IMR-90 (cell line): ENCODE measurements at regions not wholly inside any gene's neighbourhood (a gene's known extent, or its start where the extent isn't known, plus 50 kb on each side); places are given as distances from the start of the nearest gene placed in this dataset.

ENCODE experiments used
- ATAC-seq: fragments of 200-7000 bp; cut with Tn5 transposase; 2 replicates; pipeline ENCODE4 v1.9.1; 2020; ENCODE audit warnings: low read depth, mild to moderate bottlenecking, moderate library complexity
- BruUV-seq: library from RNA; stranded (reverse); fragments of 400-500 nt; replicated peaks from 2 replicates; lab custom pipeline; 2021; lab: Mats Ljungman, UMichigan
- CTCF ChIA-PET: fragments of 300-600 bp; formaldehyde crosslinking; extraction: SDS; loops from one replicate; lab custom pipeline; 2021; ENCODE audit warnings: antibody characterized with exemption; lab: Yijun Ruan, JAX
- POLR2A ChIA-PET: fragments of 300-600 bp; sonication (Branson Sonifier 250); formaldehyde crosslinking; loops from one replicate; lab custom pipeline; 2022; ENCODE audit warnings: antibody characterized with exemption; ENCODE audit not compliant: unreplicated experiment; lab: Charles Lee
- DNase-seq: peaks from one replicate; pipeline ENCODE4 v3.0.0; 2013
- H2AFZ ChIP-seq: replicated peaks from 2 replicates; pipeline ENCODE3; 2013; ENCODE audit warnings: low read length, mild to moderate bottlenecking; ENCODE audit not compliant: poor library complexity
- H2AK5ac ChIP-seq: 2 replicates; pipeline ENCODE4 v1.6.1; 2013; ENCODE audit warnings: low read depth, low read length, inconsistent platforms
- H2AK9ac ChIP-seq: replicated peaks from 2 replicates; pipeline ENCODE3; 2013; ENCODE audit warnings: mild to moderate bottlenecking, low read depth, low read length, moderate library complexity; ENCODE audit not compliant: poor library complexity
- H2BK120ac ChIP-seq: 2 replicates; pipeline ENCODE4 v1.6.1; 2013; ENCODE audit warnings: low read depth, low read length, inconsistent platforms
- H2BK15ac ChIP-seq: 3 replicates; pipeline ENCODE4 v1.6.1; 2013; ENCODE audit warnings: low read depth, low read length, inconsistent platforms
- H2BK20ac ChIP-seq: 2 replicates; pipeline ENCODE4 v1.6.1; 2013; ENCODE audit warnings: low read depth, mild to moderate bottlenecking, inconsistent platforms, low read length, moderate library complexity
- H2BK5ac ChIP-seq: 2 replicates; pipeline ENCODE4 v1.6.1; 2013; ENCODE audit warnings: mild to moderate bottlenecking, low read depth, low read length, inconsistent platforms; ENCODE audit not compliant: poor library complexity, severe bottlenecking
- H3K14ac ChIP-seq: replicated peaks from 2 replicates; pipeline ENCODE4 v1.6.1; 2013; ENCODE audit warnings: low read depth, low read length, inconsistent platforms
- H3K18ac ChIP-seq: 2 replicates; pipeline ENCODE4 v1.6.1; 2013; ENCODE audit warnings: low read depth, low read length, control low read depth
- H3K23ac ChIP-seq: 2 replicates; pipeline ENCODE4 v1.6.1; 2013; ENCODE audit warnings: low read depth, low read length, inconsistent platforms
- H3K27ac ChIP-seq: 2 replicates; pipeline ENCODE4 v1.5.1; 2013; ENCODE audit warnings: mild to moderate bottlenecking, control low read depth, low read length; ENCODE audit not compliant: insufficient read depth
- H3K27me3 ChIP-seq: 2 replicates; pipeline ENCODE4 v1.6.1; 2013; ENCODE audit warnings: low read length; ENCODE audit not compliant: control insufficient read depth, insufficient read depth
- H3K36me3 ChIP-seq: 2 replicates; pipeline ENCODE4 v1.6.1; 2013; ENCODE audit warnings: low read length, mixed read lengths; ENCODE audit not compliant: control insufficient read depth, insufficient read depth
- H3K4ac ChIP-seq: 2 replicates; pipeline ENCODE4 v1.6.1; 2013; ENCODE audit warnings: low read depth, low read length, inconsistent platforms
- H3K4me1 ChIP-seq: 2 replicates; pipeline ENCODE4 v1.6.1; 2013; ENCODE audit warnings: low read length, mixed read lengths; ENCODE audit not compliant: control insufficient read depth, insufficient read depth
- H3K4me2 ChIP-seq: 2 replicates; pipeline ENCODE4 v1.6.1; 2013; ENCODE audit warnings: low read depth, mild to moderate bottlenecking, control low read depth, low read length, moderate library complexity
- H3K4me3 ChIP-seq: 2 replicates; pipeline ENCODE4 v1.5.1; 2013; ENCODE audit warnings: low read depth, mild to moderate bottlenecking, control low read depth, low read length, moderate library complexity; ENCODE audit not compliant: insufficient read depth
- H3K56ac ChIP-seq: 2 replicates; pipeline ENCODE4 v1.6.1; 2013; ENCODE audit warnings: low read length, inconsistent platforms; ENCODE audit not compliant: insufficient read depth; ENCODE audit errors: extremely low read depth
- H3K79me1 ChIP-seq, 2 experiments: 2 replicates each; pipeline ENCODE4 v1.6.1; 2013; ENCODE audit warnings: low read length in 2 of 2, inconsistent platforms in 1 of 2, low read depth in 1 of 2
- H3K9ac ChIP-seq: 2 replicates; pipeline ENCODE4 v1.6.1; 2013; ENCODE audit warnings: low read depth, low read length, control low read depth
- H3K9me1 ChIP-seq: 2 replicates; pipeline ENCODE4 v1.6.1; 2013; ENCODE audit warnings: low read length, inconsistent platforms; ENCODE audit not compliant: insufficient read depth
- H3K9me3 ChIP-seq: 2 replicates; pipeline ENCODE4 v1.6.1; 2013; ENCODE audit warnings: low read length; ENCODE audit not compliant: control insufficient read depth, insufficient read depth
- H4K20me1 ChIP-seq: 2 replicates; pipeline ENCODE4 v1.6.1; 2013; ENCODE audit warnings: low read length, inconsistent platforms; ENCODE audit not compliant: insufficient read depth
- H4K5ac ChIP-seq: 2 replicates; pipeline ENCODE4 v1.6.1; 2013; ENCODE audit warnings: mild to moderate bottlenecking, low read depth, low read length, control low read depth
- H4K8ac ChIP-seq, 2 experiments: 2 replicates each; pipeline ENCODE4 v1.6.1; 2013; ENCODE audit warnings: low read depth in 2 of 2, low read length in 2 of 2, control low read depth in 1 of 2, inconsistent platforms in 1 of 2
- H4K91ac ChIP-seq: 2 replicates; pipeline ENCODE4 v1.6.1; 2013; ENCODE audit warnings: low read depth, low read length, inconsistent platforms; ENCODE audit not compliant: insufficient read depth
- BHLHE40 ChIP-seq: fragments of 150-350 bp; IDR thresholded peaks from 2 replicates; pipeline ENCODE4 v1.6.1; 2016; ENCODE audit warnings: mild to moderate bottlenecking, low read depth, low read length
- CEBPB ChIP-seq: IDR thresholded peaks from 2 replicates; pipeline ENCODE4 v1.6.1; 2012; ENCODE audit warnings: low read depth, low read length, improper control_type of control experiment
- CHD1 ChIP-seq: IDR thresholded peaks from 2 replicates; pipeline ENCODE4 v1.6.1; 2012; ENCODE audit warnings: low read depth, low read length, improper control_type of control experiment
- CTCF ChIP-seq: conservative IDR thresholded peaks from 2 replicates; pipeline ENCODE4 v1.5.1; 2012; ENCODE audit warnings: mild to moderate bottlenecking, low read depth, low read length, improper control_type of control experiment
- ELK1 ChIP-seq: fragments of 150-350 bp; IDR thresholded peaks from 2 replicates; pipeline ENCODE4 v1.6.1; 2016; ENCODE audit warnings: low read depth, mild to moderate bottlenecking, low read length, moderate library complexity, borderline replicate concordance
- FOS ChIP-seq: fragments of 150-350 bp; IDR thresholded peaks from 2 replicates; pipeline ENCODE4 v1.6.1; 2016; ENCODE audit warnings: low read depth, low read length
- MAFK ChIP-seq: IDR thresholded peaks from 2 replicates; pipeline ENCODE4 v1.6.1; 2012; ENCODE audit warnings: low read depth, low read length, improper control_type of control experiment
- MAZ ChIP-seq: IDR thresholded peaks from 2 replicates; pipeline ENCODE4 v1.6.1; 2012; ENCODE audit warnings: low read depth, mild to moderate bottlenecking, low read length, improper control_type of control experiment, moderate library complexity, borderline replicate concordance
- MXI1 ChIP-seq: IDR thresholded peaks from 2 replicates; pipeline ENCODE4 v1.6.1; 2012; ENCODE audit warnings: low read depth, mild to moderate bottlenecking, low read length, moderate library complexity, borderline replicate concordance
- NFE2L2 ChIP-seq: fragments of 150-350 bp; IDR thresholded peaks from 2 replicates; pipeline ENCODE4 v1.6.1; 2016; ENCODE audit warnings: low read depth, mild to moderate bottlenecking, low read length
- POLR2A ChIP-seq: IDR thresholded peaks from 2 replicates; pipeline ENCODE4 v1.6.1; 2012; ENCODE audit warnings: mild to moderate bottlenecking, low read depth, low read length
- RAD21 ChIP-seq: IDR thresholded peaks from 2 replicates; pipeline ENCODE4 v1.6.1; 2012; ENCODE audit warnings: low read length, improper control_type of control experiment
- RCOR1 ChIP-seq: IDR thresholded peaks from 2 replicates; pipeline ENCODE4 v1.6.1; 2012; ENCODE audit warnings: mild to moderate bottlenecking, low read length, improper control_type of control experiment; ENCODE audit not compliant: insufficient replicate concordance
- RFX5 ChIP-seq: IDR thresholded peaks from 2 replicates; pipeline ENCODE4 v1.8.0; 2012; ENCODE audit warnings: low read depth, mild to moderate bottlenecking, low read length, moderate library complexity
- SMC3 ChIP-seq: fragments of 150-350 bp; IDR thresholded peaks from 2 replicates; pipeline ENCODE4 v1.6.1; 2016; ENCODE audit warnings: low read depth, mild to moderate bottlenecking, antibody characterized with exemption, low read length, moderate library complexity
- WGBS, 2 experiments: methylation state at CpG; one replicate each; pipeline versions ENCODE4 v1.1.5 to v1.1.7; 2013; ENCODE audit warnings: missing lambda C conversion rate in 2 of 2; ENCODE audit not compliant: insufficient read length in 1 of 2; ENCODE audit errors: extremely low coverage in 2 of 2; 5-methylcytosine and 5-hydroxymethylcytosine counted together
- dilution Hi-C: fragments of 300-500 bp; cut with HindIII; formaldehyde crosslinking; loops from one replicate; pipeline ENCODE4 v1.14.3; 2018; ENCODE audit warnings: low sequenced_read_pairs; ENCODE audit not compliant: unreplicated experiment
- in situ Hi-C: fragments of 300-500 bp; cut with MboI; formaldehyde crosslinking; loops from 3 replicates; pipeline ENCODE4 v1.14.3; 2019; ENCODE audit warnings: low sequenced_read_pairs, inconsistent platforms, mixed read lengths
- intact Hi-C: fragments of 100-400 bp; cut with micrococcal nuclease; formaldehyde crosslinking; loops from 2 replicates; pipeline ENCODE4 v1.10.0; 2022
- TF ChIP-seq, protein P1 (sequence below): fragments of 150-350 bp; IDR thresholded peaks from 2 replicates; pipeline ENCODE4 v1.6.1; 2017; ENCODE audit warnings: mild to moderate bottlenecking, antibody characterized with exemption, low read length, low read depth

GRCh38 chr21:16169779-16170178 lies 440.0 kb downstream of the USP25 start:
- H3K4ac ChIP-seq, result no peak overlapping the region
- H4K20me1 ChIP-seq, result no peaks in the 10 kb centered on the region
- H4K5ac ChIP-seq, result no peak overlapping the region
- no peak overlapping the region for H3K9ac ChIP-seq
- H3K18ac ChIP-seq, result no peak overlapping the region
- no peak overlapping the region for H3K23ac ChIP-seq
- H3K9me3 ChIP-seq, result no peaks in the 10 kb centered on the region
- no peak overlapping the region for H2AK5ac ChIP-seq
- CTCF ChIA-PET, result no interaction called here
- H3K14ac ChIP-seq, result no peak overlapping the region
- no peak overlapping the region for H4K8ac ChIP-seq
- H2BK20ac ChIP-seq, result no peak overlapping the region
- no peak overlapping the region for H3K4me2 ChIP-seq
- H2AK9ac ChIP-seq, result no peak overlapping the region
- no peaks in the 10 kb centered on the region for H3K79me1 ChIP-seq
- H2BK120ac ChIP-seq, result no peak overlapping the region
- dilution Hi-C loops, result no loop called here
- in situ Hi-C loops, result no loop called here
- no peaks in the 10 kb centered on the region for H3K36me3 ChIP-seq
- H2BK15ac ChIP-seq, result no peak overlapping the region
- H2BK5ac ChIP-seq, result no peak overlapping the region
- H3K4me1 ChIP-seq, result no peaks in the 10 kb centered on the region
- H3K56ac ChIP-seq, result no peak overlapping the region
- H3K9me1 ChIP-seq, result no peaks in the 10 kb centered on the region
- no peaks in the 10 kb centered on the region for H3K27me3 ChIP-seq
- no TSS peak for BruUV-seq
- no peak overlapping the region for H3K27ac ChIP-seq
- no peak overlapping the region for H2AFZ ChIP-seq
- intact Hi-C loops, result no loop called here
- POLR2A ChIA-PET, result interaction anchor here (0.8 kb wide), 1 partner anchor 11 kb away, joined by 3 read pairs; no protein-coding TSS in a partner anchor
- WGBS, 2 experiments, result no CpG with 5 or more reads among the region's 1 CpG
- no peak for ATAC-seq
- no peak overlapping the region for H4K91ac ChIP-seq
- no peak overlapping the region for H3K4me3 ChIP-seq
- DNase-seq, result no peak
- no peak for TF ChIP-seq CTCF
- no peak for TF ChIP-seq BHLHE40
- no peak for TF ChIP-seq FOS
- no peak for TF ChIP-seq SMC3
- TF ChIP-seq, protein P1, sequence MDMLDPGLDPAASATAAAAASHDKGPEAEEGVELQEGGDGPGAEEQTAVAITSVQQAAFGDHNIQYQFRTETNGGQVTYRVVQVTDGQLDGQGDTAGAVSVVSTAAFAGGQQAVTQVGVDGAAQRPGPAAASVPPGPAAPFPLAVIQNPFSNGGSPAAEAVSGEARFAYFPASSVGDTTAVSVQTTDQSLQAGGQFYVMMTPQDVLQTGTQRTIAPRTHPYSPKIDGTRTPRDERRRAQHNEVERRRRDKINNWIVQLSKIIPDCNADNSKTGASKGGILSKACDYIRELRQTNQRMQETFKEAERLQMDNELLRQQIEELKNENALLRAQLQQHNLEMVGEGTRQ, result no peak
- no peak for TF ChIP-seq RCOR1
- TF ChIP-seq CHD1, result no peak
- no peak for TF ChIP-seq RAD21
- TF ChIP-seq NFE2L2, result no peak
- TF ChIP-seq CEBPB, result no peak
- TF ChIP-seq MXI1, result no peak
- TF ChIP-seq MAFK, result no peak
- no peak for TF ChIP-seq ELK1
- no peak for TF ChIP-seq RFX5
- no peak for TF ChIP-seq POLR2A
- no peak for TF ChIP-seq MAZ
